A172 (cell line): ENCODE measurements at regions not wholly inside any gene's neighbourhood (a gene's known extent, or its start where the extent isn't known, plus 50 kb on each side); places are given as distances from the start of the nearest gene placed in this dataset.
"Not testable (repeated sequence)": the region's sequence is repeated elsewhere in the genome, so short reads cannot be mapped to it uniquely, and the experiment has no call there.

ENCODE experiments used
- DNase-seq: peaks from one replicate; pipeline ENCODE4 v3.0.0-alpha.2; 2015; ENCODE audit warnings: low spot score

GRCh38 chrX:96529386-96529785, 155.3 kb upstream of the DIAPH2 start:
- not testable (repeated sequence) for DNase-seq

- no peak for DNase-seq
Observed at GRCh38 chrX:96538104-96538725, 146.4 kb upstream of the DIAPH2 start.

- no peak for DNase-seq
Observed at GRCh38 chrX:96540111-96540631, 144.5 kb upstream of the DIAPH2 start.

GRCh38 chrX:96546281-96546680, 138.4 kb upstream of the DIAPH2 start:
- DNase-seq, result not testable (repeated sequence)

GRCh38 chrX:96551322-96551872, 133.2 kb upstream of the DIAPH2 start:
- no peak for DNase-seq

GRCh38 chrX:96556886-96557285, 127.8 kb upstream of the DIAPH2 start:
- DNase-seq, result no peak

GRCh38 chrX:96561129-96561528, 123.5 kb upstream of the DIAPH2 start:
- not testable (repeated sequence) for DNase-seq

- no peak for DNase-seq
Observed at GRCh38 chrX:96563646-96564045, 121.0 kb upstream of the DIAPH2 start.

- no peak for DNase-seq
Observed at GRCh38 chrX:96564595-96564994, 120.0 kb upstream of the DIAPH2 start.

- DNase-seq, result no peak
Observed at GRCh38 chrX:96566878-96567277, 117.8 kb upstream of the DIAPH2 start.

- DNase-seq, result no peak
Observed at GRCh38 chrX:96568071-96568470, 116.6 kb upstream of the DIAPH2 start.

GRCh38 chrX:96569034-96569433, 115.6 kb upstream of the DIAPH2 start:
- no peak for DNase-seq

GRCh38 chrX:96575011-96575410, 109.6 kb upstream of the DIAPH2 start:
- no peak for DNase-seq

- no peak for DNase-seq
Observed at GRCh38 chrX:96576368-96576767, 108.3 kb upstream of the DIAPH2 start.

GRCh38 chrX:96578781-96579180, 105.9 kb upstream of the DIAPH2 start:
- DNase-seq, result no peak

- no peak for DNase-seq
Observed at GRCh38 chrX:96579252-96579651, 105.4 kb upstream of the DIAPH2 start.

- DNase-seq, result no peak
Observed at GRCh38 chrX:96590403-96590802, 94.2 kb upstream of the DIAPH2 start.

- no peak for DNase-seq
Observed at GRCh38 chrX:96591421-96591820, 93.2 kb upstream of the DIAPH2 start.

- DNase-seq, result not testable (repeated sequence)
Observed at GRCh38 chrX:96597847-96598246, 86.8 kb upstream of the DIAPH2 start.

- DNase-seq, result no peak
Observed at GRCh38 chrX:96611619-96612362, 72.9 kb upstream of the DIAPH2 start.

GRCh38 chrX:96615448-96615847, 69.2 kb upstream of the DIAPH2 start:
- no peak for DNase-seq

- no peak for DNase-seq
Observed at GRCh38 chrX:96619588-96619987, 65.1 kb upstream of the DIAPH2 start.

- no peak for DNase-seq
Observed at GRCh38 chrX:96621811-96622210, 62.8 kb upstream of the DIAPH2 start.
